ENCODE measurements at regions not wholly inside any gene's neighbourhood (a gene's known extent, or its start where the extent isn't known, plus 50 kb on each side); places are given as distances from the start of the nearest gene placed in this dataset.

- TF ChIP-seq CTCF (IDR thresholded peaks at IDR 0.05) = no peak
- no peak for TF ChIP-seq POLR2A (IDR thresholded peaks at IDR 0.05)
These were observed 260.8 kb upstream of the FAM98A start for GRCh38 chr2:33859811-33860461.
